OCI-LY3 (cell line): ENCODE measurements at regions not wholly inside any gene's neighbourhood (a gene's known extent, or its start where the extent isn't known, plus 50 kb on each side); places are given as distances from the start of the nearest gene placed in this dataset.

Source experiments
- H2AFZ ChIP-seq: fragments of 200-600, 300-600 bp; shearing (Covaris generic); 2 replicates; pipeline ENCODE4 v1.6.0; 2014; ENCODE audit warnings: antibody characterized with exemption, low read depth, low read length
- H3K27ac ChIP-seq: fragments of 200-600, 300-600 bp; sonication (generic); 2 replicates; pipeline ENCODE4 v1.5.1; 2014; ENCODE audit warnings: mild to moderate bottlenecking, low read length, moderate library complexity, mixed read lengths
- H3K27me3 ChIP-seq: fragments of 200-600, 300-600 bp; sonication (generic); 2 replicates; pipeline ENCODE4 v1.6.1; 2014; ENCODE audit warnings: low read depth, low read length, mixed read lengths
- H3K36me3 ChIP-seq: fragments of 200-600, 300-600 bp; sonication (generic); replicated peaks from 2 replicates; pipeline ENCODE3; 2014; ENCODE audit warnings: low read depth, low read length, mixed read lengths
- H3K4me1 ChIP-seq: fragments of 300-600, 200-600 bp; sonication (generic); 2 replicates; pipeline ENCODE4 v1.6.1; 2014; ENCODE audit warnings: low read length, mixed read lengths
- H3K4me2 ChIP-seq: fragments of 200-600, 300-600 bp; sonication (generic); 2 replicates; pipeline ENCODE4 v1.6.1; 2014; ENCODE audit warnings: low read length, mixed read lengths
- H3K4me3 ChIP-seq: fragments of 300-600, 200-600 bp; sonication (generic); 2 replicates; pipeline ENCODE4 v1.5.1; 2014; ENCODE audit warnings: antibody characterized with exemption, mild to moderate bottlenecking, low read length, moderate library complexity
- H3K79me2 ChIP-seq: fragments of 300-600, 200-600 bp; shearing (Covaris generic); 2 replicates; pipeline ENCODE4 v1.6.1; 2014; ENCODE audit warnings: mild to moderate bottlenecking, low read length, mixed read lengths
- H3K9ac ChIP-seq: fragments of 300-600, 200-600 bp; shearing (Covaris generic); 2 replicates; pipeline ENCODE4 v1.6.0; 2014; ENCODE audit warnings: mild to moderate bottlenecking, low read length, moderate library complexity
- H3K9me3 ChIP-seq: fragments of 200-600, 300-600 bp; shearing (Covaris generic); 2 replicates; pipeline ENCODE4 v1.6.1; 2014; ENCODE audit warnings: low read length, mixed read lengths; ENCODE audit not compliant: insufficient read depth
- H4K20me1 ChIP-seq: fragments of 200-600, 300-600 bp; sonication (generic); 2 replicates; pipeline ENCODE4 v1.6.1; 2016; ENCODE audit warnings: low read length, mixed read lengths; ENCODE audit not compliant: insufficient read depth
- CTCF ChIP-seq: fragments of 200-600, 300-600 bp; sonication (generic); IDR thresholded peaks from 2 replicates; pipeline ENCODE4 v1.5.1; 2014; ENCODE audit warnings: antibody characterized with exemption, low read length, low read depth
- EZH2phosphoT487 ChIP-seq: fragments of 200-600 bp; shearing (Covaris generic); IDR thresholded peaks from 2 replicates; pipeline ENCODE4 v1.6.1; 2018; ENCODE audit warnings: antibody characterized with exemption, mixed run types, low read depth

- H3K4me3 ChIP-seq: no peak overlapping the region
- H4K20me1 ChIP-seq: no peaks in the 10 kb centered on the region
- no peak overlapping the region for H3K4me2 ChIP-seq
- H3K4me1 ChIP-seq: no peaks in the 10 kb centered on the region
- no peaks in the 10 kb centered on the region for H3K9me3 ChIP-seq
- no peak overlapping the region for H3K27ac ChIP-seq
- no peak for TF ChIP-seq EZH2phosphoT487
- TF ChIP-seq CTCF: no peak
- no peak overlapping the region for H2AFZ ChIP-seq
- H3K79me2 ChIP-seq: no peaks in the 10 kb centered on the region
- no peaks in the 10 kb centered on the region for H3K36me3 ChIP-seq
- no peak overlapping the region for H3K9ac ChIP-seq
- H3K27me3 ChIP-seq: no peaks in the 10 kb centered on the region
These were observed 129.2 kb downstream of the FAM53A start for GRCh38 chr4:1554876-1555265.

GRCh38 chr4:1554246-1554875 is 129.8 kb downstream of the FAM53A start:
- TF ChIP-seq CTCF (no peak), EZH2phosphoT487 (no peak)
- Histone ChIP-seq H2AFZ (no peak overlapping the region), H3K27ac (no peak overlapping the region), H3K9ac (no peak overlapping the region), H3K79me2 (no peaks in the 10 kb centered on the region), H3K4me2 (no peak overlapping the region), H3K27me3 (no peaks in the 10 kb centered on the region), H3K4me3 (no peak overlapping the region), H3K4me1 (no peaks in the 10 kb centered on the region), H4K20me1 (no peaks in the 10 kb centered on the region), H3K9me3 (no peaks in the 10 kb centered on the region), H3K36me3 (no peaks in the 10 kb centered on the region)

DNA sequence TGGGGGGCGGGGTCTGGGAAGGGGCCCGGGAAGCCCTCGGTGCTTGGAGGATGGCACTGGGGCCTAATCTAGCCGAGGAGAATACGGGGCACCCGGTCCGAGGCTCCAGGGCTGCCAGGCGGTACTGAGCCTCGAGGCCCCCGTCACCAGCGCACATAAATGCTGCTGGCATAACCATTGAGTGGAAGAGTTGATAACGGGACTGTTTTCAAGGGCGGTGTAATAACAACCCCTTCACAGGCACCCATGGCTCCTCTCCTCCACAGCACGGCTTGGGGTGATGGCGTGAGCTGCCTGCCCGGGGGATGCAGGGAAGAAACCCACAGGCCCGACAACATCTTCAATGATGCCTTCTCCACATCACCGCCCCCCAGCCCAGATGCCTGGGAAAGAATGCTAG is 130.7 kb downstream of the FAM53A start:
- Histone ChIP-seq H3K27ac (no peak overlapping the region), H3K9me3 (no peaks in the 10 kb centered on the region), H3K4me3 (no peak overlapping the region), H3K4me1 (no peaks in the 10 kb centered on the region), H4K20me1 (no peaks in the 10 kb centered on the region), H3K27me3 (no peaks in the 10 kb centered on the region), H3K36me3 (no peaks in the 10 kb centered on the region), H3K4me2 (no peak overlapping the region), H2AFZ (no peak overlapping the region), H3K9ac (no peak overlapping the region), H3K79me2 (no peaks in the 10 kb centered on the region)
- no peak for TF ChIP-seq EZH2phosphoT487
- TF ChIP-seq CTCF: no peak

DNA sequence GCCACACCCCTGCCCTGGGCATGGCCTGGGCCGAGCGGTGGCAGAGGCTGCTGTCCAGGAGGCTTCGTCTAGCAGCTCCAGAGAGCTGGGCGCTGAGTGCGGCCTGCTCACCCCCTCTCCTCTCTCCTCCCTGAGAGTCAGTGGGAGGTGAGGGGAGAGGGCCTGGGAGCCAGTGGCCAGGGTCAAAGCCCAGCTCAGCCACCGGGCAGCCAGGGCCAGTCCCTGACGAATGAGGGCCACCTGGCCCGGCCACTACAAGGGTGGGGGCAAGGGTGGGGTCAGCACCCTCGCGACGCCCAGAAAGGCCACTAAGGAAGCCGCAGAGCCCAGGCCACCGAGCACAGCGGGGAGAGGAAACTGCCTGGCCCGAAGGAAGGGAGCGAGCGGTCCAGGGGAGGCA is 131.7 kb downstream of the FAM53A start:
- TF ChIP-seq EZH2phosphoT487: no peak
- no peak for TF ChIP-seq CTCF
- H3K4me2 ChIP-seq: no peak overlapping the region
- H2AFZ ChIP-seq: no peak overlapping the region
- H3K9ac ChIP-seq: no peak overlapping the region
- no peaks in the 10 kb centered on the region for H3K36me3 ChIP-seq
- no peaks in the 10 kb centered on the region for H3K27me3 ChIP-seq
- no peaks in the 10 kb centered on the region for H3K79me2 ChIP-seq
- no peaks in the 10 kb centered on the region for H3K9me3 ChIP-seq
- no peak overlapping the region for H3K4me3 ChIP-seq
- H4K20me1 ChIP-seq: no peaks in the 10 kb centered on the region
- H3K27ac ChIP-seq: no peak overlapping the region
- H3K4me1 ChIP-seq: no peaks in the 10 kb centered on the region
